ENCODE measurements at regions not wholly inside any gene's neighbourhood (a gene's known extent, or its start where the extent isn't known, plus 50 kb on each side); places are given as distances from the start of the nearest gene placed in this dataset.

GRCh38 chr9:95592931-95593330 lies 76.2 kb upstream of the PTCH1 start:
- H3K27me3 ChIP-seq (ENCODE audit: control insufficient read depth, low read length) = peaks cover 5% of the 10 kb centered on the region; the same call in 1 of the 2 replicates
- no peaks in the 10 kb centered on the region for H3F3A ChIP-seq (ENCODE audit: control insufficient read depth, insufficient read depth)
- H3K36me3 ChIP-seq (ENCODE audit: control insufficient read depth, low read length) = no peaks in the 10 kb centered on the region
- H3K27ac ChIP-seq (ENCODE audit: low read depth, low read length) = no peak overlapping the region
- no peaks in the 10 kb centered on the region for H3K9me3 ChIP-seq (ENCODE audit: control insufficient read depth, insufficient read depth, low read length)
- no peaks in the 10 kb centered on the region for H3K79me2 ChIP-seq (ENCODE audit: control insufficient read depth, low read length)
- no peaks in the 10 kb centered on the region for H3K9me2 ChIP-seq (replicated peaks; ENCODE audit: control insufficient read depth, low read length)
- TF ChIP-seq CTCF (IDR thresholded peaks at IDR 0.05; ENCODE audit: low read depth, low read length, poor library complexity, severe bottlenecking) (no peak), EZH2phosphoT487 (IDR thresholded peaks at IDR 0.05; ENCODE audit: borderline replicate concordance, low read length) (no peak)
- H3K4me1 ChIP-seq (ENCODE audit: control insufficient read depth, low read length) = no peaks in the 10 kb centered on the region
- no peak overlapping the region for H3K4me3 ChIP-seq (ENCODE audit: low read length)
- H4K20me1 ChIP-seq (ENCODE audit: control insufficient read depth, insufficient read depth, low read depth, low read length) = no peaks in the 10 kb centered on the region
- no peak overlapping the region for H3K4me2 ChIP-seq (ENCODE audit: low read length)

GRCh38 chr9:95588724-95589588 lies 72.2 kb upstream of the PTCH1 start:
- Histone ChIP-seq H3K4me3 (ENCODE audit: low read length) (no peak overlapping the region), H3K27ac (ENCODE audit: low read depth, low read length) (no peak overlapping the region), H3K9me2 (replicated peaks; ENCODE audit: control insufficient read depth, low read length) (no peaks in the 10 kb centered on the region), H3K4me1 (ENCODE audit: control insufficient read depth, low read length) (no peaks in the 10 kb centered on the region), H3F3A (ENCODE audit: control insufficient read depth, insufficient read depth) (no peaks in the 10 kb centered on the region), H3K36me3 (ENCODE audit: control insufficient read depth, low read length) (no peaks in the 10 kb centered on the region), H3K4me2 (ENCODE audit: low read length) (no peak overlapping the region), H4K20me1 (ENCODE audit: control insufficient read depth, insufficient read depth, low read depth, low read length) (no peaks in the 10 kb centered on the region), H3K79me2 (ENCODE audit: control insufficient read depth, low read length) (no peaks in the 10 kb centered on the region), H3K27me3 (ENCODE audit: control insufficient read depth, low read length) (peaks cover 5% of the 10 kb centered on the region; the same call in 1 of the 2 replicates), H3K9me3 (ENCODE audit: control insufficient read depth, insufficient read depth, low read length) (no peaks in the 10 kb centered on the region)
- no peak for TF ChIP-seq CTCF (IDR thresholded peaks at IDR 0.05; ENCODE audit: low read depth, low read length, poor library complexity, severe bottlenecking)
- no peak for TF ChIP-seq EZH2phosphoT487 (IDR thresholded peaks at IDR 0.05; ENCODE audit: borderline replicate concordance, low read length)

- Histone ChIP-seq H3K4me3 (ENCODE audit: low read length) (no peak overlapping the region), H3K27ac (ENCODE audit: low read depth, low read length) (no peak overlapping the region), H3K4me2 (ENCODE audit: low read length) (no peak overlapping the region), H3K27me3 (ENCODE audit: control insufficient read depth, low read length) (peaks cover 5% of the 10 kb centered on the region; the same call in 1 of the 2 replicates), H3K9me2 (replicated peaks; ENCODE audit: control insufficient read depth, low read length) (no peaks in the 10 kb centered on the region), H3F3A (ENCODE audit: control insufficient read depth, insufficient read depth) (no peaks in the 10 kb centered on the region), H3K4me1 (ENCODE audit: control insufficient read depth, low read length) (no peaks in the 10 kb centered on the region), H3K9me3 (ENCODE audit: control insufficient read depth, insufficient read depth, low read length) (no peaks in the 10 kb centered on the region), H4K20me1 (ENCODE audit: control insufficient read depth, insufficient read depth, low read depth, low read length) (no peaks in the 10 kb centered on the region), H3K79me2 (ENCODE audit: control insufficient read depth, low read length) (no peaks in the 10 kb centered on the region), H3K36me3 (ENCODE audit: control insufficient read depth, low read length) (no peaks in the 10 kb centered on the region)
- TF ChIP-seq CTCF (IDR thresholded peaks at IDR 0.05; ENCODE audit: low read depth, low read length, poor library complexity, severe bottlenecking) = no peak
These were observed 70.5 kb upstream of the PTCH1 start for GRCh38 chr9:95587021-95587964.
